IgD-negative memory B cell (primary cell): ENCODE measurements at regions not wholly inside any gene's neighbourhood (a gene's known extent, or its start where the extent isn't known, plus 50 kb on each side); places are given as distances from the start of the nearest gene placed in this dataset.

Experiments
- H3K27ac Mint-ChIP-seq, 3 donors: one replicate each; pipeline ENCODE4 v1.8.0; 2020 to 2022; ENCODE audit warnings: mild to moderate bottlenecking in 3 of 3, mixed read lengths in 3 of 3, moderate library complexity in 1 of 3
- H3K27me3 Mint-ChIP-seq: one replicate; pipeline ENCODE4 v1.8.0; 2021; ENCODE audit warnings: mixed read lengths
- H3K36me3 Mint-ChIP-seq: one replicate; pipeline ENCODE4 v1.8.0; 2020; ENCODE audit warnings: mild to moderate bottlenecking, mixed read lengths
- H3K4me1 Mint-ChIP-seq, 3 donors: one replicate each; pipeline ENCODE4 v1.8.0; 2020 to 2022; ENCODE audit warnings: mixed read lengths in 3 of 3, mild to moderate bottlenecking in 1 of 3
- H3K4me3 Mint-ChIP-seq, 4 donors: one replicate each; pipeline ENCODE4 v1.8.0; 2020 to 2022; ENCODE audit warnings: mild to moderate bottlenecking in 4 of 4, mixed read lengths in 4 of 4, moderate library complexity in 3 of 4
- H3K9me3 Mint-ChIP-seq, 3 donors: one replicate each; pipeline ENCODE4 v1.8.0; 2020 to 2021; ENCODE audit warnings: mixed read lengths in 3 of 3, mild to moderate bottlenecking in 1 of 3

GRCh38 chr16:86809458-86809955 is 231.2 kb downstream of the FOXL1 start:
- H3K4me3 Mint-ChIP-seq, result no peak overlapping the region
- no peaks in the 10 kb centered on the region for H3K36me3 Mint-ChIP-seq
- H3K4me1 Mint-ChIP-seq, result no peaks in the 10 kb centered on the region
- peaks cover 11% of the 10 kb centered on the region for H3K27me3 Mint-ChIP-seq
- H3K27ac Mint-ChIP-seq, result no peak overlapping the region
- peaks cover 0 to 3% (median 0%) of the 10 kb centered on the region in 3 donors for H3K9me3 Mint-ChIP-seq

DNA sequence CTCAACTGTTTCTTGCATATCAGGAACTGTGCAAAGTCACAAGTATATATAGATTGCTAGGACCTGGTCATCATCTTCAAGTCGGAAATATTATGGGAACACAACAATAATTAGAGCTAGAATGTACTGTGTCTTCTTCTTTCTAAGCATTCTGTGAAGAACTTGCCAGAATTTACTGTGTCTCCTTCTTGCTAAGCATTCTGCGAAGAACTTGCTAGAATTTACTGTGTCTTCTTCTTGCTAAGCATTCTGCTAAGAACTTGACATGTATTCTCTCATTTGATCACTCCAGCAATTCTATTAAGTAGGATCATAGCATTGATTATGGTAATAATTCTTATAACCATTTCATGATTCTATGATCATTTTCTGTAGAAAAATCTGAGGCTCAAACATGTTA is 231.7 kb downstream of the FOXL1 start:
- peaks cover 11% of the 10 kb centered on the region for H3K27me3 Mint-ChIP-seq
- H3K36me3 Mint-ChIP-seq, result no peaks in the 10 kb centered on the region
- H3K4me1 Mint-ChIP-seq, result no peaks in the 10 kb centered on the region

GRCh38 chr16:86812363-86812970 is 234.1 kb downstream of the FOXL1 start:
- Mint-ChIP-seq H3K9me3 (no peaks in the 10 kb centered on the region), H3K4me3 (no peak overlapping the region), H3K4me1 (no peaks in the 10 kb centered on the region), H3K36me3 (no peaks in the 10 kb centered on the region), H3K27ac (no peak overlapping the region), H3K27me3 (peaks cover 4% of the 10 kb centered on the region)

More for the DNA sequence above, 231.7 kb downstream of the FOXL1 start:
- peaks cover 0 to 3% (median 0%) of the 10 kb centered on the region in 3 donors for H3K9me3 Mint-ChIP-seq
- no peak overlapping the region for H3K27ac Mint-ChIP-seq
- no peak overlapping the region for H3K4me3 Mint-ChIP-seq

GRCh38 chr16:86814256-86814655 is 235.9 kb downstream of the FOXL1 start:
- Mint-ChIP-seq H3K4me1 (no peaks in the 10 kb centered on the region), H3K27me3 (peaks cover 5% of the 10 kb centered on the region), H3K27ac (no peak overlapping the region), H3K9me3 (no peaks in the 10 kb centered on the region), H3K4me3 (no peak overlapping the region), H3K36me3 (no peaks in the 10 kb centered on the region)

DNA sequence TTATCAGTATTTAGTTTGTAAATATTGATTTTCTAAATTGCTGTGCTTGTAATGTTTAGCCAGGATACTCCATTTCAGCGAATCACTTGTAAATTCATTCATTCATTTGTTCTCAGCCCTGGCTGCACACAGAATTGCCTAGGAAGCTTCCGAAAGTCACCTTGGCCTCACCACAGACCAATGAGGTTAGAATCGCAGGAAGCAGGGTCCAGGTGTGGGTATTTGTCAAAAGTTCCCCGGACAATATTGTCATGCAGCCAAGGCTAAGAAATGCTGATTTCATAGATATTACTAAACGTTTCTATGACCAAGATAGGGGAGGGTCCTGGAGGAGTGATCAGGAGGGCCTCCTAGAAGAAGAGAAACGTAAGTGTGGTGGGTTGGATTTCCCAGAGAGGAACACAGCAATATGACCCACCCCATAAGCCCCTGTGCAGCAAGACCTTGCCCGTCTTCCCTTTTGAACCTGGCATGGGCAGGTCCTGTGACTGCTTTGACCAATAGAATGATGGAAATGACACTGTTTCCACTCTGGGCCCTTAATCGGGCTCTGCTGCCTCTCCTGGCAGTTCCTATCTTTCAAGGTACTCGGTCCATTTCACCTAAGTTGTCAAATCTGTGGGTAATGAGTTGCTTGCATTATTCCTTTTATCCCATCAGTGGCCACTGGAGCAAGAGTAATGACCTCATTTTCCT is 238.7 kb downstream of the FOXL1 start:
- H3K4me3 Mint-ChIP-seq, result no peak overlapping the region
- no peaks in the 10 kb centered on the region for H3K4me1 Mint-ChIP-seq
- peaks cover 2% of the 10 kb centered on the region for H3K27me3 Mint-ChIP-seq
- no peaks in the 10 kb centered on the region for H3K36me3 Mint-ChIP-seq
- peak overlapping the region in 1 of 3 donors; percentile 42 for H3K27ac Mint-ChIP-seq
- H3K9me3 Mint-ChIP-seq, result no peaks in the 10 kb centered on the region

DNA sequence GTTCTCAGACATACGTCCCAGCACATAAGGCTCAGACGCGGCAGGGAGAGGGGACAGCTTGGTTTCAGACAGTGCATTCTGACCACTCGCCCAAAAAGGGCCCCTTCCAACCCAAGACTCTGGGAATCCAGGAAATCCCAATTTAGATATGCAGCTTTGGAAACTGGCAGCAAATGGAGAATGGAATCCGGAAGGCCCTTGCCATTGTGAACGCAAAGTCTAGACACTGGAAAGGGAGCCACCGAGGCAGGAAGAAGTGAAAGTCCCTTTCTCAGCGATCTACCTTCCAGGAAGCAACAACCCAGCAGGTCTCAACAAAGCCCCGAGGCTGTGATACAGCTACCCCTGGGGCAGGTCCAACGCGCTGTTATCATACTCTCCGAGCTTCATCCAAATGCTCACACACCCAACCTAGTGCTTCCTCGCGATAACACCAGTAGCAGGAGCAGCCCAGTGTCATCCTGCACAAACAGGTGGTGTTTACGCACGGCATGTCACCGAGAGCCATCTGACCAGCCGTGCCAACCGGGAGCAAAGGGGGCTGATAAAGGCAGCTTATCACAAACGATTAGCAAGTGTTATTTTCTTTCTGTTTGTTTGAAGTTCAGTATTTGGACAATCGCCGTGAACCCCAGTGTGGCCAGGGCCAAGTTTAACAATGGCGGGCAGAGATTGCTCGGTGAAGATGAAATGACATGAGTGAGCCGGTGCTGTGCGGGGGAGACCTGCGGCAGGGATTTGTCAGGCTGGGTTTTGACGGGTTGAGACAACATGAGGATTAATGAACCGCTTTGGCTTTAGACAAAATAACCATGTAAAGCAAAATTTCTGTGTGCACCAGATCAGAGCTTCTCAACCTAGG is 240.6 kb downstream of the FOXL1 start:
- Mint-ChIP-seq H3K27me3 (peaks cover 2% of the 10 kb centered on the region), H3K4me3 (no peak overlapping the region), H3K27ac (no peak overlapping the region), H3K9me3 (no peaks in the 10 kb centered on the region), H3K4me1 (no peaks in the 10 kb centered on the region), H3K36me3 (no peaks in the 10 kb centered on the region)

DNA sequence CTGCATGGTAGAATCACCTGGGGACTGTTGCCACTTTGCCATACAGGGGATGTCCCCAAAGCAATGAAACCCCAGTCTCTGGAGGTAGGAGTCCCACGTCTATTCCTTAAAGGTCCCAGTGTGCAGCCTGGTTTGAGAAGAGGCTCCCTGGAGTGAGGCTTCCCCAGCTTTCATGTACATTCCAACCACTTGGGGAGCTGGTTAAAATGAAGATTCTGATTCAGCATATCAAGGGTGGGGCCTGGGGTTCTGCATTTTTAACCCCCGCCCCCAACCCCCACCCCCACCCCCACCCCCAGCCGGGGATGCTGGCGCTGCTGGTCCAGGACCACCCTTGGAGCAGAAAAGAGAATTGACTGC is 241.2 kb downstream of the FOXL1 start:
- Mint-ChIP-seq H3K4me1 (no peaks in the 10 kb centered on the region), H3K27ac (no peak overlapping the region), H3K36me3 (no peaks in the 10 kb centered on the region), H3K27me3 (peaks cover 2% of the 10 kb centered on the region), H3K4me3 (no peak overlapping the region), H3K9me3 (no peaks in the 10 kb centered on the region)

DNA sequence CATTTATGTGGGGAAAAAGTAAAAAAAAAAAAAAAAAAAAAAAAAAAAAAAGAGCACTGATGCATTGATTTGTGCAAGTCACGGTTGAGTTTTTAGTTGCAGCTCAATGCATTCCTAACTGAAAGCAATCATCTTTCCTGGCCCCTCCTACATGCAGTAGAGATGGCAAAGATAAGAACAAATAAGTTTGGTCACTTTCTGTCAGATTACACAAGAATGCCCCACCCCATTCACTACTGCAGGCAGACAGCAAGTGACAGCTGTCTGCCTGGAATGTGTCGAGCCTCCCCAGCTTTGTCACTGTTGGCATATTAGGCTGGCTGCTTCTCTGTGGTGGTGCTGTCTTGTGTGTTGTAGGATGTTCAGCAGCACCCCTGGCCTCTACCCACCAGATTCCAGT is 243.5 kb downstream of the FOXL1 start:
- no peak overlapping the region for H3K27ac Mint-ChIP-seq
- H3K4me1 Mint-ChIP-seq, result no peaks in the 10 kb centered on the region
- no peaks in the 10 kb centered on the region for H3K36me3 Mint-ChIP-seq
- no peak overlapping the region for H3K4me3 Mint-ChIP-seq
- peaks cover 0 to 2% (median 0%) of the 10 kb centered on the region in 3 donors for H3K9me3 Mint-ChIP-seq
- peaks cover 14% of the 10 kb centered on the region for H3K27me3 Mint-ChIP-seq

- Mint-ChIP-seq H3K27ac (no peak overlapping the region), H3K27me3 (peaks cover 15% of the 10 kb centered on the region), H3K36me3 (no peaks in the 10 kb centered on the region), H3K4me1 (no peaks in the 10 kb centered on the region), H3K9me3 (peaks cover 0 to 2% (median 0%) of the 10 kb centered on the region in 3 donors), H3K4me3 (no peak overlapping the region)
These were observed 244.8 kb downstream of the FOXL1 start for GRCh38 chr16:86823125-86823524.

- H3K27ac Mint-ChIP-seq, result no peak overlapping the region
- H3K4me3 Mint-ChIP-seq, result no peak overlapping the region
- H3K4me1 Mint-ChIP-seq, result no peaks in the 10 kb centered on the region
- peaks cover 16% of the 10 kb centered on the region for H3K27me3 Mint-ChIP-seq
- peaks cover 0 to 2% (median 0%) of the 10 kb centered on the region in 3 donors for H3K9me3 Mint-ChIP-seq
- no peaks in the 10 kb centered on the region for H3K36me3 Mint-ChIP-seq
These were observed 245.7 kb downstream of the FOXL1 start for GRCh38 chr16:86823888-86824671.

- Mint-ChIP-seq H3K27ac (no peak overlapping the region), H3K4me3 (no peak overlapping the region), H3K27me3 (peaks cover 16% of the 10 kb centered on the region), H3K4me1 (peaks cover 0 to 1% (median 0%) of the 10 kb centered on the region in 3 donors), H3K9me3 (peaks cover 0 to 2% (median 0%) of the 10 kb centered on the region in 3 donors), H3K36me3 (no peaks in the 10 kb centered on the region)
These were observed 246.5 kb downstream of the FOXL1 start for GRCh38 chr16:86824751-86825296.

DNA sequence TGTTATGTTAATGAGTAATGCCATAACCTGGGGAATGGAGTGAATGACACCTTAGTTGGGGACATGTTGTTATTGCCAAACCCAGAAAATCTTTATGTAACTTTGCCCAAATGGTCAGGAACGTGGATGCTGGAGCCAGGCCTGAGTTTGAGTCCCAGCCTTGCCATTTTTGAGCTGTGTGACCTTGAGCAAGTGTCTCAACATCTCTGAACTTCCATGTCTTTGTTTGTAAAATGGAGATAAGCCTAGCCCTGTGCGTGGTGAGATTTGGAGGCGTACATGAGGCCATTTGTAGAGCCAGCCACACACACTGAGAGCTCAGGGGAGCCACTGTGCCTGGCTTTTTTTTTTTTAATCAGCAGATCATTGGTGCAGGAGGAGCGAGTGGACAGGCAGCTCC is 247.3 kb downstream of the FOXL1 start:
- peaks cover 16% of the 10 kb centered on the region for H3K27me3 Mint-ChIP-seq

DNA sequence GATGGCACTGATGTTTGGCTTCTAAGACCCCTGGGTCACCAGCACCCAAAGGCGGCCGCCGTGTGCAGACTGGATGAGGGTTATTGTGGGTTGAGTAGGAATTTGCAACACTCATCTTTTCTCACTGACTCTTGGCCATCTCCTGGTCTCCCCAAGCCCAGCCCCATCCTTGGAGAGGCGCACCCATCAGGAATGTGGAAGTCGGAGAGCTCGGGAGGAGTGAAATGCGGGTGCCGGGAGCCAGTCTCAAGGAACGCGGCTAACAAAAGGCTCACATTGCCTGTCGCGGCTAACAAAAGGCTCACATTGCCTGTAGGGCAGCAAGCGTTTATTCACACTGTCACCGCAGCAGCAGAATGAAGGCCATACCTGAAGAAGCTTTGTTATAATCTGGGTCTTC is 248.6 kb downstream of the FOXL1 start:
- Mint-ChIP-seq H3K36me3 (no peaks in the 10 kb centered on the region), H3K4me3 (no peak overlapping the region), H3K9me3 (peaks cover 0 to 2% (median 0%) of the 10 kb centered on the region in 3 donors), H3K27ac (no peak overlapping the region), H3K4me1 (peaks cover 0 to 1% (median 0%) of the 10 kb centered on the region in 3 donors), H3K27me3 (peaks cover 16% of the 10 kb centered on the region)

More for the DNA sequence above, 247.3 kb downstream of the FOXL1 start:
- no peak overlapping the region for H3K27ac Mint-ChIP-seq
- peaks cover 0 to 1% (median 0%) of the 10 kb centered on the region in 3 donors for H3K4me1 Mint-ChIP-seq
- no peaks in the 10 kb centered on the region for H3K36me3 Mint-ChIP-seq
- no peak overlapping the region for H3K4me3 Mint-ChIP-seq
- H3K9me3 Mint-ChIP-seq, result peaks cover 0 to 2% (median 0%) of the 10 kb centered on the region in 3 donors

DNA sequence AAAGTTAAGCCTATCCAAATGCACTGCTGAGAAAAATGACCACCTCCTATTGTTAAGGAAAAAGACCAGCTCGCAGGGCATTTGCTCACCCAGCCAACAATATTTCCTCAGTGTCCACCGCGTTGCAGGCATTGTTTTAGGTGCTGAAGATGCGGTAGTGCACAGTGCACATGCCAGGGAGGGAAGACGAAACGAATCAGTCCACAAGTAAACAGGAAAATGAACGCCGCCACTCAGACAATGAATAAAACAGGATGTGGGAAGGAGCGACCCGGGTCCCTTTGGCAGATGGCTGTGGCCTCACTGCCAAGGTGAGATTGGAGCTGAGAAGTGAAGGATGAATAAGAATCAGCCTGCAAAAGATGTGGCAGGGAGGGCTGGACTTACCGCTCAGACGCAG is 249.2 kb downstream of the FOXL1 start:
- H3K27me3 Mint-ChIP-seq, result peaks cover 16% of the 10 kb centered on the region
- peaks cover 0 to 2% (median 0%) of the 10 kb centered on the region in 3 donors for H3K9me3 Mint-ChIP-seq
- no peak overlapping the region for H3K4me3 Mint-ChIP-seq
- H3K27ac Mint-ChIP-seq, result no peak overlapping the region
- peaks cover 0 to 1% (median 0%) of the 10 kb centered on the region in 3 donors for H3K4me1 Mint-ChIP-seq
- H3K36me3 Mint-ChIP-seq, result no peaks in the 10 kb centered on the region
